SK-N-SH treated with all-trans-retinoic acid at 6 μM for 48 hours (cell line): ENCODE measurements at regions not wholly inside any gene's neighbourhood (a gene's known extent, or its start where the extent isn't known, plus 50 kb on each side); places are given as distances from the start of the nearest gene placed in this dataset.

Source experiments
- ATAC-seq: fragments of 200-7000 bp; cut with Tn5 transposase; 3 replicates; pipeline ENCODE4 v1.9.1; 2020; ENCODE audit warnings: mild to moderate bottlenecking, moderate library complexity
- ARNTL ChIP-seq: fragments of 450-650 bp; formaldehyde crosslinking; IDR thresholded peaks from 2 replicates; pipeline ENCODE4 v1.5.0; 2020; ENCODE audit warnings: low read depth, mild to moderate bottlenecking, moderate library complexity, borderline replicate concordance
- BACH2 ChIP-seq: fragments of 250-450 bp; sonication (Bioruptor Pico); IDR thresholded peaks from 2 replicates; pipeline ENCODE4 v1.9.0; 2021; ENCODE audit warnings: mild to moderate bottlenecking, borderline replicate concordance
- CSDC2 ChIP-seq: fragments of 250-450 bp; sonication (Bioruptor Pico); IDR thresholded peaks from 2 replicates; pipeline ENCODE4 v1.5.0; 2020; ENCODE audit warnings: mild to moderate bottlenecking, moderate library complexity
- CSRNP3 ChIP-seq: fragments of 250-450 bp; sonication (Bioruptor Pico); IDR thresholded peaks from 2 replicates; pipeline ENCODE4 v1.5.1; 2021; ENCODE audit warnings: mild to moderate bottlenecking, moderate library complexity
- ESRRG ChIP-seq: fragments of 250-450 bp; sonication (Bioruptor Pico); IDR thresholded peaks from 2 replicates; pipeline ENCODE4 v1.6.1; 2021; ENCODE audit warnings: mild to moderate bottlenecking
- GLIS3 ChIP-seq: fragments of 250-450 bp; sonication (Bioruptor Pico); IDR thresholded peaks from 2 replicates; pipeline ENCODE4 v1.5.0; 2020; ENCODE audit warnings: mild to moderate bottlenecking, moderate library complexity
- OSR1 ChIP-seq: fragments of 250-450 bp; sonication (Bioruptor Pico); IDR thresholded peaks from 2 replicates; pipeline ENCODE4 v1.8.0; 2022; ENCODE audit warnings: moderate library complexity, mild to moderate bottlenecking, inconsistent platforms
- PATZ1 ChIP-seq: fragments of 250-450 bp; sonication (Bioruptor Pico); IDR thresholded peaks from 2 replicates; pipeline ENCODE4 v1.8.0; 2020; ENCODE audit warnings: mild to moderate bottlenecking, moderate library complexity, borderline replicate concordance
- POU6F1 ChIP-seq: fragments of 250-450 bp; sonication (Bioruptor Pico); IDR thresholded peaks from 2 replicates; pipeline ENCODE4 v1.8.0; 2021; ENCODE audit warnings: low read depth, mild to moderate bottlenecking, moderate library complexity, borderline replicate concordance
- PPARA ChIP-seq: fragments of 250-450 bp; sonication (Bioruptor Pico); IDR thresholded peaks from 2 replicates; pipeline ENCODE4 v1.5.0; 2020; ENCODE audit warnings: mild to moderate bottlenecking, borderline replicate concordance
- RARB ChIP-seq: fragments of 250-450 bp; sonication (Bioruptor Pico); IDR thresholded peaks from 2 replicates; pipeline ENCODE4 v1.8.0; 2021; ENCODE audit warnings: mild to moderate bottlenecking, moderate library complexity
- SNAI2 ChIP-seq: fragments of 250-450 bp; sonication (Bioruptor Pico); IDR thresholded peaks from 2 replicates; pipeline ENCODE4 v1.5.0; 2020; ENCODE audit warnings: mild to moderate bottlenecking, moderate library complexity
- TCF4 ChIP-seq: fragments of 250-450 bp; sonication (Bioruptor Pico); IDR thresholded peaks from 2 replicates; pipeline ENCODE4 v1.8.0; 2021; ENCODE audit warnings: mild to moderate bottlenecking, moderate library complexity, borderline replicate concordance
- TOX ChIP-seq: fragments of 250-450 bp; sonication (Bioruptor Pico); IDR thresholded peaks from 2 replicates; pipeline ENCODE4 v1.8.0; 2021; ENCODE audit warnings: mild to moderate bottlenecking, moderate library complexity, borderline replicate concordance
- ZC3H10 ChIP-seq: fragments of 250-450 bp; sonication (Bioruptor Pico); IDR thresholded peaks from 2 replicates; pipeline ENCODE4 v1.5.1; 2021; ENCODE audit warnings: mild to moderate bottlenecking, moderate library complexity
- ZFP3 ChIP-seq: fragments of 250-450 bp; sonication (Bioruptor Pico); IDR thresholded peaks from 2 replicates; pipeline ENCODE4 v1.5.0; 2020; ENCODE audit warnings: mild to moderate bottlenecking, moderate library complexity
- ZFP30 ChIP-seq: fragments of 450-650 bp; formaldehyde crosslinking; IDR thresholded peaks from 2 replicates; pipeline ENCODE4 v1.5.0; 2022; ENCODE audit warnings: mild to moderate bottlenecking, moderate library complexity
- ZNF565 ChIP-seq: fragments of 450-650 bp; formaldehyde crosslinking; conservative IDR thresholded peaks from 2 replicates; pipeline ENCODE4 v1.5.0; 2020; ENCODE audit warnings: low read depth, mild to moderate bottlenecking, moderate library complexity
- ZNF70 ChIP-seq: fragments of 450-650 bp; formaldehyde crosslinking; IDR thresholded peaks from 2 replicates; pipeline ENCODE4 v1.5.0; 2020; ENCODE audit warnings: mild to moderate bottlenecking, moderate library complexity
- ZNF8 ChIP-seq: fragments of 450-650 bp; formaldehyde crosslinking; IDR thresholded peaks from 2 replicates; pipeline ENCODE4 v1.5.0; 2020; ENCODE audit warnings: mild to moderate bottlenecking, moderate library complexity
- TF ChIP-seq, protein P1 (sequence below): fragments of 250-450 bp; sonication (Bioruptor Pico); IDR thresholded peaks from 2 replicates; pipeline ENCODE4 v1.5.1; 2020; ENCODE audit warnings: low read depth, mild to moderate bottlenecking, moderate library complexity

- no peak for ATAC-seq
- TF ChIP-seq OSR1 (CRISPR knock-in tag) (no peak), ZFP30 (CRISPR knock-in tag) (no peak), ARNTL (CRISPR knock-in tag) (no peak), CSRNP3 (CRISPR knock-in tag) (no peak), ZNF8 (CRISPR knock-in tag) (no peak), SNAI2 (no peak), ESRRG (no peak), ZC3H10 (CRISPR knock-in tag) (no peak), CSDC2 (CRISPR knock-in tag) (no peak), PPARA (CRISPR knock-in tag) (no peak), ZNF565 (CRISPR knock-in tag) (no peak), GLIS3 (CRISPR knock-in tag) (no peak), TOX (CRISPR knock-in tag) (no peak), ZNF70 (CRISPR knock-in tag) (no peak), BACH2 (no peak), ZFP3 (CRISPR knock-in tag) (no peak), RARB (CRISPR knock-in tag) (no peak), POU6F1 (CRISPR knock-in tag) (no peak)
- TF ChIP-seq, protein P1, sequence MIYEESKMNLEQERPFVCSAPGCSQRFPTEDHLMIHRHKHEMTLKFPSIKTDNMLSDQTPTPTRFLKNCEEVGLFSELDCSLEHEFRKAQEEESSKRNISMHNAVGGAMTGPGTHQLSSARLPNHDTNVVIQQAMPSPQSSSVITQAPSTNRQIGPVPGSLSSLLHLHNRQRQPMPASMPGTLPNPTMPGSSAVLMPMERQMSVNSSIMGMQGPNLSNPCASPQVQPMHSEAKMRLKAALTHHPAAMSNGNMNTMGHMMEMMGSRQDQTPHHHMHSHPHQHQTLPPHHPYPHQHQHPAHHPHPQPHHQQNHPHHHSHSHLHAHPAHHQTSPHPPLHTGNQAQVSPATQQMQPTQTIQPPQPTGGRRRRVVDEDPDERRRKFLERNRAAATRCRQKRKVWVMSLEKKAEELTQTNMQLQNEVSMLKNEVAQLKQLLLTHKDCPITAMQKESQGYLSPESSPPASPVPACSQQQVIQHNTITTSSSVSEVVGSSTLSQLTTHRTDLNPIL: no peak
Observed at GRCh38 chr1:43108080-43108479, 64.0 kb downstream of the EBNA1BP2 start.

DNA sequence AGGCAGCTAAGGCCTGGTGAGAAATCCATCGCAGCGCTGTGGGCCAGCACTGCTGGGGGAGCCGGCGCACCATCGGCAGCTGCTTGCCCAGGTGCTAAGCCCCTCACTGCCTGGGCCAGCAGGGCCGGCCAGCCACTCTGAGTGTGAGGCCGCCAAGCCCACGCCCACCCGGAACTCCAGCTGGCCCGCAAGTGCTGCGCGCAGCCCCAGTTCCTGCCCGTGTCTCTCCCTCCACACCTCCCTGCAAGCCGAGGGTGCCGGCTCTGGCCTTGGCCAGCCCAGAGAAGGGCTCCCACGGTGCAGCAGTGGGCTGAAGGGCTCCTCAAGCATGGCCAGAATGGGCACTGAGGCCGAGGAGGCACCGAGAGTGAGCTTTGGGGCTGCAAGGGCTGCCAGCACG is 64.4 kb downstream of the EBNA1BP2 start:
- ATAC-seq: no peak
- TF ChIP-seq ZNF565 (CRISPR knock-in tag) (no peak), CSDC2 (CRISPR knock-in tag) (no peak), POU6F1 (CRISPR knock-in tag) (no peak), RARB (CRISPR knock-in tag) (no peak), PPARA (CRISPR knock-in tag) (no peak), GLIS3 (CRISPR knock-in tag) (no peak), PATZ1 (CRISPR knock-in tag) (no peak), ZC3H10 (CRISPR knock-in tag) (no peak), ZFP30 (CRISPR knock-in tag) (no peak), ZFP3 (CRISPR knock-in tag) (no peak), ZNF8 (CRISPR knock-in tag) (no peak), TOX (CRISPR knock-in tag) (no peak), SNAI2 (no peak)

- ATAC-seq: no peak
- no peak for TF ChIP-seq OSR1 (CRISPR knock-in tag)
- no peak for TF ChIP-seq RARB (CRISPR knock-in tag)
- no peak for TF ChIP-seq ARNTL (CRISPR knock-in tag)
- TF ChIP-seq SNAI2: no peak
- no peak for TF ChIP-seq ZC3H10 (CRISPR knock-in tag)
- TF ChIP-seq BACH2: no peak
- TF ChIP-seq CSRNP3 (CRISPR knock-in tag): no peak
- no peak for TF ChIP-seq ZNF70 (CRISPR knock-in tag)
- TF ChIP-seq, protein P1: no peak
- TF ChIP-seq ZFP30 (CRISPR knock-in tag): no peak
- no peak for TF ChIP-seq PPARA (CRISPR knock-in tag)
- no peak for TF ChIP-seq ZNF565 (CRISPR knock-in tag)
- TF ChIP-seq TCF4 (CRISPR knock-in tag): no peak
- TF ChIP-seq ZNF8 (CRISPR knock-in tag): no peak
- no peak for TF ChIP-seq TOX (CRISPR knock-in tag)
- TF ChIP-seq POU6F1 (CRISPR knock-in tag): no peak
Observed at GRCh38 chr1:43104027-43104763, 67.9 kb downstream of the EBNA1BP2 start.
